Ovary (tissue), 3 donors: ENCODE measurements at regions not wholly inside any gene's neighbourhood (a gene's known extent, or its start where the extent isn't known, plus 50 kb on each side); places are given as distances from the start of the nearest gene placed in this dataset.

ENCODE experiments used
- CTCF ChIP-seq, 3 donors: fragments of 450-650 bp in 2 of 3; fragments of 200-600 bp in 1 of 3; IDR thresholded peaks; one replicate each; pipeline versions ENCODE4 v1.5.1 to v1.8.0; 2016 to 2022; ENCODE audit warnings: antibody characterized with exemption in 3 of 3, mild to moderate bottlenecking in 1 of 3
- EP300 ChIP-seq: sonication (generic); formaldehyde crosslinking; IDR thresholded peaks from one replicate; pipeline ENCODE4 v1.6.1; 2017; ENCODE audit warnings: antibody characterized with exemption
- POLR2A ChIP-seq: fragments of 450-650 bp; IDR thresholded peaks from one replicate; pipeline ENCODE4 v1.6.1; 2017; ENCODE audit warnings: antibody characterized with exemption, mild to moderate bottlenecking, moderate library complexity
- donor health status: DM: no; HTN: no; CAD: no.

GRCh38 chr6:104400844-104401243, 458.9 kb downstream of the HACE1 start:
- no peak for TF ChIP-seq CTCF (IDR thresholded peaks at IDR 0.05)
- TF ChIP-seq POLR2A, result no peak
- TF ChIP-seq EP300, result no peak
